Colonic mucosa (tissue), 4 donors: ENCODE measurements at regions not wholly inside any gene's neighbourhood (a gene's known extent, or its start where the extent isn't known, plus 50 kb on each side); places are given as distances from the start of the nearest gene placed in this dataset.

Experiments
- DNase-seq: peaks from one replicate; pipeline ENCODE4 v3.0.0-alpha.2; 2020
- H3K27ac ChIP-seq: fragments of 200-600 bp; one replicate; pipeline ENCODE4 v1.8.0; 2021
- H3K27me3 ChIP-seq: fragments of 200-600 bp; one replicate; pipeline ENCODE4 v1.8.0; 2021
- H3K36me3 ChIP-seq: fragments of 200-600 bp; one replicate; pipeline ENCODE4 v1.8.0; 2021
- H3K4me1 ChIP-seq: fragments of 200-600 bp; one replicate; pipeline ENCODE4 v1.8.0; 2021; ENCODE audit warnings: mild to moderate bottlenecking
- H3K4me3 ChIP-seq: fragments of 200-600 bp; one replicate; pipeline ENCODE4 v1.8.0; 2021
- H3K9ac ChIP-seq, 2 donors: one replicate each; pipeline ENCODE4 v1.7.0; 2013; ENCODE audit warnings: control low read depth in 2 of 2, low read depth in 2 of 2, low read length in 2 of 2
- H3K9me3 ChIP-seq: fragments of 200-600 bp; one replicate; pipeline ENCODE4 v1.8.0; 2021
- CTCF ChIP-seq: fragments of 200-600 bp; IDR thresholded peaks from one replicate; pipeline ENCODE4 v1.8.0; 2022; ENCODE audit warnings: antibody characterized with exemption, mild to moderate bottlenecking
- intact Hi-C: fragments of 100-400 bp; cut with DNase I; formaldehyde crosslinking; loops from one replicate; pipeline ENCODE4 v1.14.1; 2022
- donor health status: healthy.
- donor health status: DM: no; HTN: no; CAD: no.
- donor health status: DM: no; HTN: no; CAD: no.

GRCh38 chr14:32012062-32012461, 65.0 kb upstream of the ARHGAP5 start:
- Histone ChIP-seq H3K9me3 (no peaks in the 10 kb centered on the region), H3K27me3 (no peaks in the 10 kb centered on the region), H3K4me3 (no peak overlapping the region), H3K27ac (no peak overlapping the region), H3K4me1 (no peaks in the 10 kb centered on the region), H3K9ac (no peak overlapping the region), H3K36me3 (no peaks in the 10 kb centered on the region)
- intact Hi-C loops, result no loop called here
- TF ChIP-seq CTCF, result no peak
- DNase-seq, result no peak

- Histone ChIP-seq H3K27ac (no peak overlapping the region), H3K4me1 (no peaks in the 10 kb centered on the region), H3K9ac (no peak overlapping the region), H3K27me3 (no peaks in the 10 kb centered on the region), H3K36me3 (no peaks in the 10 kb centered on the region), H3K4me3 (no peak overlapping the region), H3K9me3 (no peaks in the 10 kb centered on the region)
- TF ChIP-seq CTCF, result no peak
- intact Hi-C loops, result no loop called here
- DNase-seq, result no peak
Measured at GRCh38 chr14:32012571-32012970, 64.5 kb upstream of the ARHGAP5 start.

GRCh38 chr14:32013083-32013482, 64.0 kb upstream of the ARHGAP5 start:
- intact Hi-C loops, result no loop called here
- Histone ChIP-seq H3K4me1 (no peaks in the 10 kb centered on the region), H3K36me3 (no peaks in the 10 kb centered on the region), H3K4me3 (no peak overlapping the region), H3K9me3 (no peaks in the 10 kb centered on the region), H3K9ac (no peak overlapping the region), H3K27me3 (no peaks in the 10 kb centered on the region), H3K27ac (no peak overlapping the region)
- TF ChIP-seq CTCF, result no peak
- no peak for DNase-seq

GRCh38 chr14:32014057-32014456, 63.0 kb upstream of the ARHGAP5 start:
- Histone ChIP-seq H3K9ac (no peak overlapping the region), H3K27me3 (no peaks in the 10 kb centered on the region), H3K9me3 (no peaks in the 10 kb centered on the region), H3K4me3 (no peak overlapping the region), H3K36me3 (no peaks in the 10 kb centered on the region), H3K27ac (no peak overlapping the region), H3K4me1 (no peaks in the 10 kb centered on the region)
- TF ChIP-seq CTCF, result no peak
- intact Hi-C loops, result no loop called here
- DNase-seq, result no peak

GRCh38 chr14:32014498-32014897, 62.6 kb upstream of the ARHGAP5 start:
- H3K27ac ChIP-seq, result no peak overlapping the region
- H3K36me3 ChIP-seq, result no peaks in the 10 kb centered on the region
- H3K4me3 ChIP-seq, result no peak overlapping the region
- no peaks in the 10 kb centered on the region for H3K4me1 ChIP-seq
- H3K9me3 ChIP-seq, result no peaks in the 10 kb centered on the region
- intact Hi-C loops, result no loop called here
- DNase-seq, result no peak
- no peaks in the 10 kb centered on the region for H3K27me3 ChIP-seq
- TF ChIP-seq CTCF, result no peak
- no peak overlapping the region for H3K9ac ChIP-seq

- TF ChIP-seq CTCF, result no peak
- H3K4me3 ChIP-seq, result no peak overlapping the region
- no peaks in the 10 kb centered on the region for H3K4me1 ChIP-seq
- H3K27me3 ChIP-seq, result no peaks in the 10 kb centered on the region
- intact Hi-C loops, result no loop called here
- H3K9me3 ChIP-seq, result no peaks in the 10 kb centered on the region
- DNase-seq, result no peak
- no peaks in the 10 kb centered on the region for H3K36me3 ChIP-seq
- no peak overlapping the region for H3K9ac ChIP-seq
- H3K27ac ChIP-seq, result no peak overlapping the region
Measured at GRCh38 chr14:32015166-32015565, 61.9 kb upstream of the ARHGAP5 start.
